Fibroblast of the aortic adventitia (primary cell): ENCODE measurements at regions not wholly inside any gene's neighbourhood (a gene's known extent, or its start where the extent isn't known, plus 50 kb on each side); places are given as distances from the start of the nearest gene placed in this dataset.

Experiments
- DNase-seq: peaks from one replicate; pipeline ENCODE4 v3.0.0-alpha.2; 2010; ENCODE audit warnings: low read depth
- H3K4me3 ChIP-seq: 2 replicates; pipeline ENCODE4 v1.5.1; 2011; ENCODE audit warnings: low read depth, mild to moderate bottlenecking, control low read depth, low read length, moderate library complexity
- CTCF ChIP-seq: IDR thresholded peaks from 2 replicates; pipeline ENCODE4 v1.5.1; 2011; ENCODE audit warnings: mild to moderate bottlenecking, low read length, control low read depth, inconsistent platforms; ENCODE audit not compliant: insufficient read depth

- H3K4me3 ChIP-seq, result no peak overlapping the region
- no peak for DNase-seq
- TF ChIP-seq CTCF, result no peak
Observed at GRCh38 chr9:113755433-113755832, 120.7 kb upstream of the ZNF618 start.

DNA sequence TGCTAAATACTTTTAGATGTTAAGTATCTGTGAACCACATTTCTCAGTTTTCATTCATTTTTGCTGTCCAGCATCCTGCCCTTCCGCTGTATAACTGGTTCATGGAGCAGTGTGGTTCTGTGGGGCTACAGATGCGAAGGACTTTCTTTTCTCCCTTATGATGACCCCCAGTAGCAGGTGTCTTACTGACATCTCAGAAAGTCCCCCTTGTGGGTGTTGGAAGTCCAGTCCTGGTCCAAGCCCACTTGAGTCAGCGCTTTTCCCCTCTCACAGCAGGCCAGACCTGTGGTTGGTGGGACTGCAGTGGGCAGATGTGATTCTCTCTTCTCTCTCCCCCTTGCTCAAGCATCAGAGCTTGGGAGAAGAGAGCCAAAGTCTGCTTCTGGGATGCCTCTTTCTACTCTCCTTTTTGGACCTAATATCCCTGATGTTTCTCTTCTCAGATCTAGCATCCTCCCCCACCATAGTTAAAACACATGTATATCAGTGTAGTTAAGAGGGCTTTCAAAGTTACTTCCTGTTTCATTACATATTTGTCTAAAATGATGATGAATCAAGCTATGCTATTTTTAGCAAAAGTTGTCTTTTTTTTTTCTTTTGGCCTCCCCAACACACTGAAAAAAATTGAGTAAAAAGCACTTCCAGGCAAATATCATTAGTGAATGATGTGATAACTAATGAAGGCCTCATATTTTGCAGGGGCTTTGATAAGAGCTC, 119.5 kb upstream of the ZNF618 start:
- no peak overlapping the region for H3K4me3 ChIP-seq
- DNase-seq, result peak; percentile 30
- no peak for TF ChIP-seq CTCF

GRCh38 chr9:113763429-113763828, 112.7 kb upstream of the ZNF618 start:
- no peak for TF ChIP-seq CTCF

GRCh38 chr9:113764572-113764971, 111.5 kb upstream of the ZNF618 start:
- no peak for TF ChIP-seq CTCF

More at GRCh38 chr9:113763429-113763828, 112.7 kb upstream of the ZNF618 start:
- DNase-seq, result no peak
- H3K4me3 ChIP-seq, result no peak overlapping the region

GRCh38 chr9:113769412-113769811, 106.7 kb upstream of the ZNF618 start:
- no peak for TF ChIP-seq CTCF
- H3K4me3 ChIP-seq, result no peak overlapping the region
- DNase-seq, result no peak

More at GRCh38 chr9:113764572-113764971, 111.5 kb upstream of the ZNF618 start:
- DNase-seq, result no peak
- H3K4me3 ChIP-seq, result no peak overlapping the region

DNA sequence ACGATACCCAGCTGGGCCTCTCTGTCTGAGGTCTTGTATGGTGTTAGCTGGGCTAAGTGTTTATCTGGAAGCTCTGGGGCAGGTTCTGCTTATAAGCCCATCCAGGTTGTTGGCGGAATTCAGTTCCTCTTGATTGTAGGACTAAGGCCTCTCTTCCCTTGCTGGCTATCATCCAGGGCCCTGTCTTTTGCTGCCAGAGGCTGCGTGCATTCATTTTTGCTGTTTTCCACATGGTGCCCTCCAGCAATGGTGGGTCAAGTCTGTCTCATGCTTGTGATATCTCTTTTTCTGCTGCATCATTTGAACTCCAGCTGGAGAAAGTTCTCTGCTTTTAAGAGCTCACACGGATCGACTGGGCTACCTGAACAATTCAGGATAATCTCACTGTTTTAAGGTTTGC, 105.7 kb upstream of the ZNF618 start:
- H3K4me3 ChIP-seq, result no peak overlapping the region
- TF ChIP-seq CTCF, result no peak
- peak; percentile 54 for DNase-seq

DNA sequence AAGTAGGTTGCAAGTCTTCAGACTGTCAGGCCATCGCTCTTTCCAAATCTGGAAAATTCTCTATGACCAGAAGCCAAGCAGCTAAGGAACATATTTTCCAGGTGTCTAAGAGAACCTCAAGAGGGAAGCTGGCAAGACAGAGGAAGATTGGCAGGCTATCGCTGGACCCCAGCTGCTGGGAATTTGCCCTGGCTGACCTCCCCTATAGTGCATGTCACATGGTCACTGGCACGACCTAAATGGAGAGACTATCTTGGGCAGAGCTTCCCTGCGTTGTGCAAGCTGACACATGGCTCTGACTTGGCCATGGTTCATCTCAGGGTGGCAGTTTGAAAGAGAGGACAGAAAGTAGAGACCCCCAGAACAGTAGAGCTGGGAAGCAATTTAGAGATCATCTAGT, 104.9 kb upstream of the ZNF618 start:
- DNase-seq, result no peak
- H3K4me3 ChIP-seq, result no peak overlapping the region
- no peak for TF ChIP-seq CTCF
